ENCODE measurements at regions not wholly inside any gene's neighbourhood (a gene's known extent, or its start where the extent isn't known, plus 50 kb on each side); places are given as distances from the start of the nearest gene placed in this dataset.

- TF ChIP-seq CTCF (IDR thresholded peaks at IDR 0.05; ENCODE audit: insufficient read depth, low read length, poor library complexity, severe bottlenecking) (no peak), EZH2phosphoT487 (conservative IDR thresholded peaks at IDR 0.05; ENCODE audit: low read length) (no peak)
These were observed 284.5 kb downstream of the GASK1B start for GRCh38 chr4:157888281-157888680.

All from SU-DHL-6 (cell line).